HuH-7 (cell line): ENCODE measurements at regions not wholly inside any gene's neighbourhood (a gene's known extent, or its start where the extent isn't known, plus 50 kb on each side); places are given as distances from the start of the nearest gene placed in this dataset.

Experiments
- DNase-seq: peaks from one replicate; pipeline ENCODE4 v3.0.0; 2011; ENCODE audit warnings: low spot score

DNA sequence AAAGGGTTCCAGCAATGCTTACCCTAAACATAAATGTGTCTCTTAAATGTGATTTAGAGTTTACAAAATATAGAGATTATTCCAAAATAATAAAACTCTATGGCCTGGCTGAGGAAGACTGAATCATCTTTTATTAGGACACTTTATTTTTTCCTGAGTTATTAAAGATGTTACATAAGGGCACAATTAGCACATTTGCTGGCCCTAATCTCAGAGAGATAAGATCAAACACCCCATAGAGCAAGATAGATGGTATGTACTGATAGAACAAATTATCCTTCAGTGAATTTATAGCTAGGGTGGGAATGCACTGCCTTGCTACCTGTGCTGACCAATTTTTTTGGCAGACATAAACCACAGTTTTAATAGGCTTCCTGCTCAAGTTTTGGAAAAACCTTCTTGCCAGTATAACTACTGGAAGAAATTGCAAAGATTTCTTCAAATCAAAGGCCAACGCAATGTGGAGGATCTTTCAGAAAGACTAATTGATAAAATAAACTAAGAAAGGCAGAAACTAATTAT is 367.1 kb upstream of the MPDZ start:
- no peak for DNase-seq

DNA sequence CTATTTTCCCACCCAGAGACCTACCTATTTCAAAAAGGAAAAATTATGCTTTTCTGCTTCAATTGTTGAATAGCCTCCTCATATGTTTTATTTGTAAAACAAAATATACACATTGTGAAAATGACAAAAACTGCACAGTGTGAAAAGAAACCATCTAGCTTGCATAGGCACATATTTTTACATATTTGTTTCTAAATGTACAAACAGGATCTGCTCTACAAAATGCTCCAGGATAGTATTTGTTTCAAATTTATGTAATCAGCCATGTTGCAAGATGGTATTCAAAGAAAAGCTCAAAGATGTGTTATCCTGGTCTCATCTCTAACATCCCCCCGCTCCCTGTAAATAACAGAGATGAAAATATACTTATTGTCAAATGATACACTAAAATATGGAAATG is 366.1 kb upstream of the MPDZ start:
- no peak for DNase-seq

DNA sequence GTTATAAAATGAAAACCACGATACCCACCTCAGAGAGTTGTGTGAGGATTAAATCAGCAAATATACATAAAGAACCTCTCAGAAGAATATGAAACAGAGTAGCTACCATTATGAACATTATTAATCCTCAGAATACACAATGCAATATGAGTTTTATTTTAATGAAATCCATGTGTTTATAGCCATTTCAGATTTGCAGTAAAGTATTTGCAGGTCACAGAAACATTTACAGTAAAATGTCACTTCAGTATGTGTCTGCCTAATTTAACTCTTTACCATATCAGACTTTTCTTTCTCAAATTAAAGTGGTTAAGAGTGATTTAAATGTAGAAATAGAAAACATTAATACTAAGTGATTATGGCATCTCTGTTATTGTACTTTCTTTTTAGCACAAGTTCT is 365.2 kb upstream of the MPDZ start:
- no peak for DNase-seq

DNA sequence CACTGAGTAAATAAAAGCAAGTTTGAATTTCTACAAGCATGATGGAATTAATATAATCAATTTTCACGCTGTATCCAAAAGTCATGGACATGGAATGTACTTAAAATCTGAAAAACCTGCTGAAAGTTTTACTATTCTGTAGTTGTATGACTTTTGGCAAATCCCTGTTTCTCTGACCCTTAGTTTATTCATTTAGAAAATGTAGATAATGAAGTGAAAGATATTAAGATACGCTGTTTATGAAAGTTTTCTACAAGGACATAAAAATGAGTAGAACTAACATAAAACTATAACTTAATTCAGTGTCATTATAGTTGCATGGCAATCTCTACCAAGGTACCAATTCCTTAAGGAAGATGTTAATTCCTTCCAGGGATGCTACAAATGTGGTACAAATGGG is 363.2 kb upstream of the MPDZ start:
- no peak for DNase-seq

DNA sequence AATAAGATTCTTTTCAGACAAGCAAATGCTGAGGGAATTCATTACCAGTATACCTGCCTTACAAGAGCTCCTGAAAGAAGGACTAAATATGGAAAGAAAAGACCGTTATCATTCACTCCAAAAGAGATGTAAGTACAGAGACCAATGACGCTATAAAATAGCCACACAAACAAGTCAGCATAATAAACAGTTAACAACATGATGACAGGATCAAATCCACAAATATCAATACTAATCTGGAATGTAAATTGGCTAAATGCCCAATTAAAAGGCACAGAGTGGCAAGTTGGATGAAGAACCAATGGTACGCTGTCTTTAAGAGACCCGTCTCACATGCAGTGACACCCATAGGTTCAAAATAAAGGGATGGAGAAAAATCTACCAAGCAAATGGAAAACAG is 349.6 kb upstream of the MPDZ start:
- DNase-seq = no peak

DNA sequence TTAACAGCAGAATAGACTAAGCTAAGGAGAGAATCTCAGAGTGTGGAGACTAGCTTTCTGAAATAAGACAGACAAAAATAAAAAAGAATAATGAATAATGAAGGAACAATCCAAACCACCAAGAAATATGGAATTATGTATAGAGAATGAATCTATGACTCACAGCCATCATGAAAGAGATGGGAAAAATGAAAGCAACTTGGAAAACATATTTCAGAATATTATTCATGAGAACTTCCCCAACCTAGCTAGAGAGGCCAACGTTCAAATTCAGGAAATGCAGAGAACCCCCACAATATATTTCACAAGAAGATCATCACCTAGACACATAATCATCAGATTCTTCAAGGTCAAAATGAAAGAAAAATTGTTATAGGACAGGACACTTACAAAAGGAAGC is 349.0 kb upstream of the MPDZ start:
- no peak for DNase-seq

DNA sequence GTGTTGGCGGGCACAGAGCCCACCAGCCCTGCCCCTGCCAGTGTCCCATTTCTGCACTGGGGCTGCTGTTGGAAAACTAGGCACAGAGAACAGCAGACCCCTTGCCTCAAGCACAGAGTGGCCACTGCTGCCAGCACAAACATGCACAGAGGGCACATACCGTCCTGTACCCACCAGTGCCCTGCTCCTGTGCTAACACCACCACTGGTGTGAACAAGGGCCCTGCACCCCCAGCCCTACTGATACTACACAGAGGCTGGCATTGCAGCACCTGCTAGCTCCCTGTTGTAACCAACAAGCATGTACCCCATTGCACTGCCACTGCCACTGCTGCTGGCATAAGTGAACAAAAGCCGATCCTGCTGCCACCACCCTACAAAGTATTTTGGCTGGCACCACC is 348.0 kb upstream of the MPDZ start:
- no peak for DNase-seq

DNA sequence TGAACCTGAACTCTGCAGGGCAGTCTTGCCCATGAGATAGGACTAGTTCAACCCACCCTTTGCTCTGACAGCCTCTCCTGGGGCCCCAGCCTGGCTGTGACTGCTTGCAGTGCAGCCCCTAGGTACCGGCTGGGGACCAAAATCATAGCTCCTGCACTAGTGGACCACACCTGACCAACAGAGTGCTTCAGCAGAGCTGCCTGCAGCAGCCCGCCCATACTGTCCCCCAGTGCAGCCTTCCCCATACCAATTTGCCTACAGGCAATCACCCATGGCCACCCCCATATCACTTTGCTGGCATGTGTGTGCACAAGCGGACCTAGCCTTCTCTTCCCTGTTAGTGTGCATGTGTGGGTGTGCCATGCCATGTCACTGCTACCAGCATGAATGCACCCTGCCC is 347.6 kb upstream of the MPDZ start:
- DNase-seq = no peak

DNA sequence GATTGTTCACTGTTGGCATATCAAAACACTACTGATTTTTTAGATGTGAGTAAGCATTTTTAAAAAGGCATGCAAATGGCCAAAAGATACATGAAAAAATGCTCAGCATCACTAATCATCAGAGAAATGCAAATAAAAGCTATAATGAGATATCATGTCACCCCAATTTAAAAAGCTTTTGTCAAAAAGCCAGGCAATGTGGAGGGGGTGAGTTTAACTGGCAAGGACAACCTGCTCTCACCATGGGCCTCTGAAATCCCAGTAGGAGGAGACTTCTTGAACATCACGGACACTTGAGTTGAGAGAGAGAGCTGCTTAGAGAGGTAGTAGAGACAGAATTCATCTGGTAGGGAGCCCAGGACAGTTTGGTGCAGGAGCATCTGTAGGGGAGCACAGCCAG is 347.1 kb upstream of the MPDZ start:
- no peak for DNase-seq

DNA sequence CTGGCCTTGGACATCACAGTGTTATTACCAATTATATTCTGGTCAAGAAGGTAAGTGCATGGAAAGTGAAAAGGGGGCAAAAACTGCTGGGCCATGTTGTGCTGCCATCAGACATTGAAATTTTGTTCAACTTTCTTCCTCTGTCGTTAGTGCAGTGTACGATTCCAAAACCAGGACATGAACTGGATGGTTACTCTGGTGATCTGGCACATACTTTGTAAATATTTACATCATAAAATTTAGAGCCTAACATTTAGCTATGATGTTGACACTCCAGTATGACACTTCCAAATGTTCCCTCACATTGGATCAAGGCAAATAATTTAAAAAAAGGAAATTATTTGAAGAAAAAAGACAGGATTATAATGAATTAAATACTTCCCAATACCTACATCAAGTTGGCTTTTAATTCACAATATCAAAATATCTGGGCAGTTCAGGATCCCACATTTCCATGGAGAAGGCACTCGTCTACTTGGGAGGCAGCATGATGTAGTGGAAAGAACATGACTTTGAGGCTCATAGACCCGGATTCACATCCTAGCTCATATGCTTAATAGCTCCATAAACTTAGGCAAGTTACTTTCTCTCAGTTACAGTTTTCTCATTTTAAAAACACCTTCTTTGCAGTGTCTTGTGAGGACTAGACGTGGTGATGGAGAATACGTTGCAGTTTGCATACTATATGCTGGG is 342.5 kb upstream of the MPDZ start:
- no peak for DNase-seq

DNA sequence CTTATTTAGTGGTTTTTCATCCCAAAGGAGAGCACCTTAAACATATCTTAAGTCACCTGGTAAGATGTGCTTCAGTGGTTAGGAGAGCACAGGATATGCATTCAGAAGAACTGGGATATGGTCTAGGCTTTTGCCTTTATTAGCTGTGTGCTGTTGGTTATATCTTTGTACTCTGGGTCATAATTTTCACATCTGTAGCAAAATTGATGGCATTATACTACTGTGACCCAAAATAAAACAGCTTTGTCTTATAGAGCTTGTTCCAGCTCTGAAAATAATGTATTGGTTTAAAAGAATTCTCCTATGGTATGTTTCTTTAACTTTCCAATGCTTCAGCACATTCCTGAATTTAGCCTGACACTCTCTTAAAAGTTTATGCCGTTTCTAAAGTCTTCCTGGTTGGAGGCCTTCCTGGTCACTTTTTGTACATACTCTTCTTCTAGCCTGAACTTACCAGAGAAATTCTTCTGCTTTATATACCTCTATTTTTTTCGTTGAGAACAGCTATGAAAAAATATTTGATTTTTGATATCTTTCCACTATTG is 337.1 kb upstream of the MPDZ start:
- DNase-seq = no peak

DNA sequence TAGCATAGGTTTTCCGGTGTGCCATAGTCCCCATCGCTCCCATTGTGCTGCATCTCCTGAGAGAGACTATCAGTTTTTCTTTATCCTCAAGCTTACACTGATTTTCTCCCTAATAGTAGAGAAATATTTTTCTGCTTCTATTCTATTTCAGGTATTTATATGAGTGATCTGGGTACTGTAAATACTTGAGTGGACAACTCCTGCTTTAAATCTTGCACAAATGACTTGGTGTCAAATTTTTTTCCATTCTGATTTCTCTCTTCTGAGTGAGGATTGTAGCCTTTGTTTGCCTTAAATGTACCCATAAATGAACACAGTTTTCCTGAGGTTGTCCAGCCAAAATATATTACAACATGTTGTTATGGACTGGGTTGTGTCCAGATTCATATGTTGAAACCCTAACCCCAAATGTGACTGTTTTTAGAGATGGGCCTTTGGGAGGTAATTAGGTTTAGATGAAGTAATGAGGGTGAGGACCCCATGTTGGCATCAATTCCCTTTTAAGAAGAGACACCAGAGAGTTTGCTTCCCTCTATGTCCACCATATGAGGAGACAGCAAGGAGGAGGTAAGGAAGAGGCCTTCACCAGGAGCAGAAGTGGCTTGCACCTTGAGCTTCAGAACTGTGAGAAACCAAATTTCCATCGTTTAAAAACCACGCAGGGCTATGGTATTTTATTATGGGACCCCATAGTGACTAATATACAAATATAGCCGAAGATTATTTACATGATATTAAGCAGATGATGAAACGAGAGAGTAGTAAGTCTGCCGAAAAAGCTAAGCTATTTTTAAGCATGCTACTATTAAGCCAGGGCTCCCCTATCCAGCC is 336.4 kb upstream of the MPDZ start:
- no peak for DNase-seq

DNA sequence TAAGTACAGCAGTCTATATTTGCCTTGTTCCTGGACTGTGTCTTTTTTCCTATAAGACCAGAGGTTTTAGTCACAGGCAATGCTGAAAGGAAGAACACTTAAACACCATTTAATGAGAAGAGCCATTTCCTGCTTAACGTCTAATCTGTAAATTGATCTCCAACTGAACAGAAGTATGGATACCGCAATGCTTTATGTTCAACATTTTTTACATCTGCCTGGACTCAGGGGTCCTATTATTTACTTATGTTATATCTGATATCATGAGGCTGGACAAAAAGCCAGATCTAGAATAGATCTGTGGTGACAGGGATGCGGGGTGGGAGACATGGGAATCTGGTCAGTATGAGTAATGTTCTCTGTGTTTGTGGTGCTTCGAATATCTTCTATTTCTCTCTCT is 334.6 kb upstream of the MPDZ start:
- DNase-seq = no peak

DNA sequence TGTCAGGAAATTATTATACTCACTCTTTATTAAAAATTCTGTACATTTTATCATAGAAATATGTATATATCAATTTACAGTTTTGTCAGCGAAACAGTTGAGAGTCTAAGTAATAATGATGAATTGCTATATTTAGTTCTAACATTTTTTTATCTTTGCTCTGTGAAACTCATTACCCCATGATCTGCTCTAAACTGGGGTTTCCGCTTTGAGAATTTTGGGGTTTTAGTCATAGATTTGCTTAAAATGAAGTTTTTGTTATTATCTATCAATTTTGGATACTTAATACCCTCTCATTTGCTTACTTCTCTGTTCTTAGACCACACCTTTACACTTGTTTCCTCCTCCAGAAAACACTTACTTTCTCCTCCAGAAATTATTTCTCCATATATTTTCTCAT is 333.8 kb upstream of the MPDZ start:
- DNase-seq = no peak

DNA sequence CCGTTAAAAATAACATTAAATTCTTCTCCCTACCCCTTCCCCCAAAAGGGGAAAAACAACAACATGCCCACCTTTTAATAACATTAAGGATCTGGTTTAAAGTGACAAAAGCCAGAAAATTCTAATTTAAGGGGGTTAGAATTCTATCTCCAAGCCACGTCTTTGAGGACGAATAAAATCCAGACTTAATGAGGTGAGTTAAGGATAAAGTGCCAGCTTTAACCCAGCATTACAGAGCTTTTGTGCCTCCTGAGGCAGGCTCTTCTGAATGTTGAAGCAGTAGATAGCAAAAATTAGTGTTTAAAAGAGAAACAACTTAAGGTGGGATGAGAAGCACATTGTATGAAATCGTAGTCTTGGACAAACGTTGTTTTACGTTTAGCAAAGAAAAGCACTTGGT is 329.0 kb upstream of the MPDZ start:
- DNase-seq = no peak

DNA sequence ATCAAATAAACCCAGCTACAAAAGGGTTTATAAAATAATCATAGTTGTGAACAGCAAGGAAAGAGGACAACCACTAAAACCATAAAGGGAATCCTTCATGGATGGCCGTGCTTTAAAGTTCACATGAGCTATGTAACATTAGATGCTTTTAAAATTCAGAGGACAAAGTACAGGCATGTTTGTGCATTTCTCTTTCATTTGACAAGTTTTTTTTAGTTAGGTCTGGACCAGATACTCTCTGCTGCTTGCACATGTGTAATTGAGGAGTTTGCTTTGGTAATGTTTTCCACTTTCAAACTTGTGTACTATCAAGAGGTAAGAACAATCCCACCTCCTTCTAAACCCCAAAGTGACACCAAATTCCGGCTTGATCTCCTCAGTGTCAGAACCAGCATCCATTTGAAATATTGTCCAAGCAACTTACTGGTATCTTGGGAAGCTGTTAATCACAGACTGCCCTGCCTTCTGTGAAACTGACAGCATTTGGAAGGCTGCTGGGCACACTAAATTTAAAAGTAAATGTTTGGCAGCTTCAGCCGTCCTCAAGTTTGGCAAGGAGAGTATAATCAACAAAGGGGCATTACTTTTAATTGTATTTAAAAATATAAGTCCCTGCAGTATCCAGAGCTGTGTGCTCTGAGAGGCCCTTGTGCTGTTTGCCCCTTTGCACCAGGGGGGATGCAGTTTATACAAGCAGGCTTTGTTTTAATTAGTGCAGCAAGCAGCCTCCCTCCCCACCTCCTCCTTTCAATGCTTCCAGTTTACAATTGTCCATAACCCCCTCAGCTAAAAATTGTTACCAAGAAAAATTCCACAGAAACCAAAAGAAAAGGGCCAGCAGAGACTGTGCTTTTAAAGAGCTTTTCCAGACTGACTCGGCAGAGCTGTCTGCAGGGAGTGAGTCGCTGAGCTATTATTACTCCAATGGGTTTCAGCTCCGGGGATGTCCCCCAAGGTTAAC is 328.3 kb upstream of the MPDZ start:
- DNase-seq = no peak

DNA sequence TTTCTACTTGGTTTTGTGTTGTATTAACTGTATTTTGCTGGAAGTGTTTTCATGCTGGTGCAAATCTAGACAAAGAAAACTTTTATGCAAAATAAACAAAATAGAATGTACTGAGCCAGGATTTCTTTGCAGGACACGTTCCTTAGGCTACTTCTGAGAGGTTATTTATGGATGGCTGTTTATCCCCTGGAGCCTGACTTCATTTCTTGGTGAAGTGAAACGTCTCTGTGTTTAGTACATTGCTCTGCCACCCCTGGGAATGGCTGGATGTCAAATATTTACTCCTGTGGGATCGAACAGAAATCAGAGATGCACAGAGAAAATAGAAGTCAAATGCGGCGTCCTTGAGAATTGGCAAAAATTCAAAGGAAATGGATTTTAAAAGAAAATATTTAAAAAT is 327.1 kb upstream of the MPDZ start:
- DNase-seq = no peak

DNA sequence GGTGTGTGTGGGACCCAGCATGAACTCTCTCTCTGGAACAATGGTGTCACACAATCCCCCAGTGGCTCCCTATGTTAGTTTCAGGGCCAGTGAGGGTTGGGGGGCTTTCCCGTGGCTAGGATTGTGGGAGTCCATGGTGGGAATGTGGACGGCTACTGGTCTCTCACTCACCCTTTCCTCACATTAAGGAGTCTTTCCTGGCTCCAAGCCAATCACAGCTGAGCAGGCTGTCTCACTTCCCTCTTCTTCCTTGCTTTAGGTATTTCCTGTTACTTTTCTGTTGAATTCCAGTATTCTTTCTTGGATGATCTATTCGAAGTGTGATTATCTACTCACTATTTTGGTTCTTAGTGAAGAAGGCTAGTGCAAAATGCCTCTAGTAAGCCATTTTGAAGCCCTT is 324.4 kb upstream of the MPDZ start:
- no peak for DNase-seq

DNA sequence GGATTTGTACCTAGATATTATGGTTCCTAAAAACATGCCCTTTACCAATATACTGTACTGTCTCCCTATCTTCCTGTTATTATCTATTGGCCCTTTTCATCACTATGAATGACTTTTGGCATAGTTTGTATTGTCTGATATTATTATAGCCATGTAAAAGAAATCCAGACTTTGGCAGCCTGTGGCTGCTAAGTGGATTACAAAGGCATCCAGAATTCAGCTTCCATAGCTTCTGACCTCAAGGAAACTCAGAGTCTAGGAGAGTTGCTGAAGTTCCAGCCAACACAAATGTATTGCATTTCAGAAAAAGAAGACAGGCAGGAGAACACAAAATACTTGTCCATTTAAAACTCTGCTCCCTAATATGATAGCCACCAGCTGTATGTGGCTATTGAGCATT is 319.2 kb upstream of the MPDZ start:
- DNase-seq = no peak

DNA sequence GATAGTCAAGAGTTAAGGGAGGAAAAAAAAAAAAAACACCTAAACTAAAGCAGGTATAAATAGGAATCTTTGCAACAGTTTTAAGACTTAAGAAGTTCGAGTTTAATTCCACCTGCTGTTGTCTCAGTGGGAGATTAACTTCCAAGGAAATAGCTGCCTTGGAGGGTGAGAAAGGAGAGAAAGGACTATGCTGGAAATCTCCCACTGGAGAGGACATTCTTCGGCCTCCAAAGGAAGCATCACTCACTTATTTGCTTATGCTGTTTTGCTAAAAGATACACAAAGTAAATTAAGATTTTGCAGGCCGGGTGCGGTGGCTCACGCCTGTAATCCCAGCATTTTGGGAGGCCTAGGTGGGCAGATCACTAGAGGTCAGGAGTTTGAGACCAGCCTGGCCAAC is 317.9 kb upstream of the MPDZ start:
- DNase-seq = no peak

DNA sequence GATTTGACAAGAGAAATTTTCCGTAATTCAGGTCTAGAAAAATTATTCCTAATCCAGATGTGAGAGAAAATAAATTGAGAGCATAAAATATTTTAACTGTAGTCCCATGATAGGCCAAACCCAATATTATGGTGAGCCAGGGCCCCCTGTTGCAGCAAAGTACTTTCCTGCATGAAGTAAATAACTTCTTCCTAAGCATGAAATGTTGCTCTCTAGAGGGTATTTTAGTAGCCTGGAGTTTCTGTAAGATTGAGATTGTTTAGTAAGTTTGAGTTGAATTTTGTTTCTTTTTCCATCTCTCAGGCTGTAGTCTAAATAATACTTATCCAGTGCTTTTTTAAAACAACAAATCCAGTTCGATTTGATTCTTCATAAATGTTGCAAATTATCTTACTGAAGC is 317.5 kb upstream of the MPDZ start:
- DNase-seq = no peak

DNA sequence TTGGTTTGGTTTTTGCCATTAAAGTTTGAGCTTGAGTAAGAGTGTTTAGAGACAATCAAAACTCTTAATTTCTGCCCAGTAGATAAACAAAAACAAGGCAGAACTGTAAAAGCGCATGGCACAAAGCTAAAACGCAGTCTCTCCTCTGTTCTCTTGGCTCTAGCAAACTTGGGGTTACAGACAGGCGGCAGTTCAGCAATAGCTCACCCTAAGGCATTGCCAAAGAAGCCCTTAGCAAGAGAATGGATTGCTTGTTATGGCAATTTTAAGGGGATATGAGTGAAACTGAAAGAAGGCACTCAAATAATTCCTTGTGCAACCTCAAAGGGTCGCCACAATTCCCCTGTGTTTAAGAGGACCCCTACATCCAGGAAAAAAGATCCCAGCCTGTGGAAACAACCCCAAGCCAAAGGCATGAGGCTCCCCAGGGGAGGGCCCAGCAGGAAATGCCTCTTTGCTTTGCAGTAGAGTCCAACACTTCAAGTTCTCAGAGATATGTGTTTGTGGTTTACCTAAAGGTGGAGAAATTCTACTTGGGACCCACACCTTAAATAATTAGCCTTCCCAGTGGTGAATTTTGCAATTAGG is 317.0 kb upstream of the MPDZ start:
- DNase-seq = no peak
